K562 (cell line): ENCODE measurements at regions not wholly inside any gene's neighbourhood (a gene's known extent, or its start where the extent isn't known, plus 50 kb on each side); places are given as distances from the start of the nearest gene placed in this dataset.

Experiments
- ATAC-seq: fragments of 200-7000 bp; cut with Tn5 transposase; 3 replicates; pipeline ENCODE4 v1.9.1; 2020; ENCODE audit warnings: moderate library complexity
- BruUV-seq: library from RNA; stranded (reverse); fragments of 400-500 nt; replicated peaks from 2 replicates; lab custom pipeline; 2021; lab: Mats Ljungman, UMichigan
- CTCF ChIA-PET: fragments of 300-600 bp; formaldehyde crosslinking; extraction: SDS; loops from one replicate; lab custom pipeline; 2021; ENCODE audit warnings: low intra/inter-chr PET ratio; lab: Yijun Ruan, JAX
- POLR2A ChIA-PET: fragments of 300-600, 350-650 bp; sonication (Branson Sonifier 250); formaldehyde crosslinking; extraction: SDS; loops from one replicate; lab custom pipeline; 2021; ENCODE audit warnings: antibody characterized with exemption, inconsistent platforms; lab: Yijun Ruan, JAX
- DNase-seq, 4 experiments: peaks; one replicate each; pipeline versions ENCODE4 v3.0.0 to v3.0.0-alpha.2; 2011 to 2018; ENCODE audit warnings: low spot score in 3 of 4, mixed read lengths in 3 of 4; ENCODE audit errors: extremely low read depth in 1 of 4
- FAIRE-seq: peaks from 2 replicates; lab custom pipeline; 2011; peaks lifted over from hg19 to GRCh38; lab: Jason Lieb, UNC
- H2AFZ ChIP-seq: 2 replicates; pipeline ENCODE4 v1.6.0; 2011; ENCODE audit warnings: low read depth, low read length, control low read depth, inconsistent platforms
- H3K27ac ChIP-seq: fragments of 200-600 bp; 3 replicates; pipeline ENCODE4 v1.8.0; 2011; ENCODE audit warnings: low read depth, mild to moderate bottlenecking, control low read depth, inconsistent platforms, low read length, moderate library complexity, mixed read lengths; ENCODE audit errors: extremely low read depth
- H3K27me3 ChIP-seq, 2 experiments: fragments of 300-600 bp in 1 of 2; 2 replicates in 1 of 2; 3 replicates in 1 of 2; pipeline versions ENCODE4 v1.6.0 to v1.8.0; 2011; ENCODE audit warnings: inconsistent platforms in 2 of 2, low read length in 2 of 2, mild to moderate bottlenecking in 1 of 2, mixed read lengths in 1 of 2, moderate library complexity in 1 of 2; ENCODE audit not compliant: control insufficient read depth in 2 of 2, insufficient read depth in 2 of 2
- H3K36me3 ChIP-seq: fragments of 300-600 bp; 3 replicates; pipeline ENCODE4 v1.8.0; 2011; ENCODE audit warnings: mild to moderate bottlenecking, low read length, inconsistent platforms; ENCODE audit not compliant: control insufficient read depth, insufficient read depth
- H3K4me1 ChIP-seq, 2 experiments: fragments of 200-600 bp in 1 of 2; replicated peaks in 1 of 2; 2 replicates in 1 of 2; 3 replicates in 1 of 2; pipeline versions ENCODE4 v1.5.1 to v1.8.0; 2011; ENCODE audit warnings: inconsistent platforms in 2 of 2, low read length in 2 of 2, mild to moderate bottlenecking in 1 of 2, mixed read lengths in 1 of 2, moderate library complexity in 1 of 2; ENCODE audit not compliant: control insufficient read depth in 2 of 2, insufficient read depth in 2 of 2
- H3K4me2 ChIP-seq: 2 replicates; pipeline ENCODE4 v1.6.1; 2011; ENCODE audit warnings: low read length, control low read depth, inconsistent platforms, mixed read lengths; ENCODE audit not compliant: insufficient read depth
- H3K4me3 ChIP-seq: fragments of 200-600 bp; sonication (generic), shearing (Covaris generic); 2 replicates; pipeline ENCODE4 v1.5.1; 2016; ENCODE audit warnings: control low read depth, inconsistent platforms
- H3K79me2 ChIP-seq: fragments of 200-600 bp; 3 replicates; pipeline ENCODE4 v1.8.0; 2011; ENCODE audit warnings: low read length, inconsistent platforms; ENCODE audit not compliant: control insufficient read depth, insufficient read depth
- H3K9ac ChIP-seq, 2 experiments: 2 replicates each; pipeline versions ENCODE4 v1.6.0 to v1.6.1; 2011; ENCODE audit warnings: low read depth in 2 of 2, low read length in 2 of 2, control low read depth in 1 of 2, inconsistent platforms in 1 of 2, mild to moderate bottlenecking in 1 of 2, mixed read lengths in 1 of 2; ENCODE audit not compliant: insufficient read depth in 1 of 2
- H3K9me1 ChIP-seq: one replicate; pipeline ENCODE4 v1.6.0; 2011; ENCODE audit warnings: inconsistent platforms, mild to moderate bottlenecking, low read length, moderate library complexity; ENCODE audit not compliant: control insufficient read depth, insufficient read depth
- H3K9me3 ChIP-seq: replicated peaks from 2 replicates; pipeline ENCODE4 v1.5.1; 2011; ENCODE audit warnings: low read depth, low read length, inconsistent platforms; ENCODE audit not compliant: control insufficient read depth, insufficient read depth
- H4K20me1 ChIP-seq: replicated peaks from 2 replicates; pipeline ENCODE4 v1.6.1; 2011; ENCODE audit warnings: low read length, inconsistent platforms, mixed read lengths; ENCODE audit not compliant: control insufficient read depth, insufficient read depth
- BRD9 ChIP-seq: fragments of 450-650 bp; IDR thresholded peaks from 2 replicates; pipeline ENCODE4 v1.6.1; 2018; ENCODE audit warnings: low read depth; ENCODE audit not compliant: partially characterized antibody
- FOXM1 ChIP-seq, 2 experiments: fragments of 450-650 bp in 1 of 2; sonication (generic) in 1 of 2; formaldehyde crosslinking in 1 of 2; IDR thresholded peaks; 2 replicates each; pipeline versions ENCODE4 v1.6.1 to v1.9.0; 2017 to 2022; ENCODE audit warnings: low read depth in 2 of 2, mild to moderate bottlenecking in 2 of 2, missing genetic modification reagents in 1 of 2, moderate library complexity in 1 of 2
- GATAD2A ChIP-seq: fragments of 450-650 bp; IDR thresholded peaks from 2 replicates; pipeline ENCODE4 v1.6.1; 2017
- HNRNPH1 ChIP-seq: fragments of 200-400 bp; formaldehyde crosslinking; optimal IDR thresholded peaks from 2 replicates; pipeline ENCODE3; 2017; ENCODE audit warnings: low read depth, mild to moderate bottlenecking, low read length, moderate library complexity
- IFI16 ChIP-seq: fragments of 250-450 bp; sonication (Bioruptor Pico); IDR thresholded peaks from 2 replicates; pipeline ENCODE4 v2.1.2; 2022; ENCODE audit warnings: mild to moderate bottlenecking, inconsistent platforms
- JUND ChIP-seq, 2 experiments: IDR thresholded peaks; 2 replicates in 1 of 2; 3 replicates in 1 of 2; pipeline ENCODE4 v1.6.1; 2011; ENCODE audit warnings: borderline replicate concordance in 2 of 2, low read depth in 2 of 2, low read length in 2 of 2, improper control_type of control experiment in 1 of 2, missing biosample characterization in 1 of 2, missing genetic modification characterization in 1 of 2, missing genetic modification reagents in 1 of 2
- KLF1 ChIP-seq: fragments of 450-650 bp; IDR thresholded peaks from 2 replicates; pipeline ENCODE4 v1.6.1; 2016; ENCODE audit warnings: missing genetic modification characterization, missing compliant biosample characterization
- NFATC3 ChIP-seq: fragments of 450-650 bp; IDR thresholded peaks from 2 replicates; pipeline ENCODE4 v1.6.1; 2017; ENCODE audit warnings: mild to moderate bottlenecking
- SREBF1 ChIP-seq: fragments of 150-350 bp; IDR thresholded peaks from 2 replicates; pipeline ENCODE4 v1.6.1; 2014; ENCODE audit warnings: antibody characterized with exemption, low read depth, low read length, borderline replicate concordance
- TCF3 ChIP-seq: sonication (generic); formaldehyde crosslinking; IDR thresholded peaks from 2 replicates; pipeline ENCODE4 v1.4.0; 2020; ENCODE audit warnings: mild to moderate bottlenecking, missing genetic modification reagents
- TEAD1 ChIP-seq, 2 experiments: fragments of 450-650 bp in 1 of 2; sonication (generic) in 1 of 2; formaldehyde crosslinking; IDR thresholded peaks; 2 replicates each; pipeline versions ENCODE4 v1.4.0 to v1.8.0; 2020 to 2022; ENCODE audit warnings: mild to moderate bottlenecking in 2 of 2, missing genetic modification reagents in 1 of 2
- ZNF561 ChIP-seq: fragments of 450-650 bp; formaldehyde crosslinking; conservative IDR thresholded peaks from 2 replicates; pipeline ENCODE4 v1.4.0; 2020; ENCODE audit warnings: mild to moderate bottlenecking, moderate library complexity
- ZNF644 ChIP-seq: fragments of 200-800 bp; sonication (Bioruptor generic); IDR thresholded peaks from 2 replicates; pipeline ENCODE4 v1.6.1; 2016; ENCODE audit warnings: low read depth, missing genetic modification characterization, missing compliant biosample characterization
- WGBS: fragments of 100-300 bp; shearing (Covaris generic); methylation state at CpG from one replicate; pipeline ENCODE4 v1.1.6; 2016; ENCODE audit warnings: low coverage, mixed read lengths; ENCODE audit not compliant: insufficient coverage; ENCODE audit errors: missing lambda C conversion rate; 5-methylcytosine and 5-hydroxymethylcytosine counted together
- in situ Hi-C: fragments of 300-500 bp; cut with MboI; formaldehyde crosslinking; loops from 4 replicates; pipeline ENCODE4 v1.15.0; 2018; ENCODE audit warnings: inconsistent platforms, mixed read lengths
- intact Hi-C: fragments of 100-400 bp; cut with micrococcal nuclease; formaldehyde crosslinking; loops from 2 replicates; pipeline ENCODE4 v1.14.2; 2022
- TF ChIP-seq, protein P1 (sequence below), 3 experiments: fragments of 200-800 bp in 1 of 3; sonication (Bioruptor generic) in 1 of 3; sonication (generic) in 1 of 3; formaldehyde crosslinking in 1 of 3; IDR thresholded peaks; 2 replicates each; pipeline versions ENCODE4 v1.6.1 to v1.8.0; 2016 to 2022; ENCODE audit warnings: mild to moderate bottlenecking in 2 of 3, missing compliant biosample characterization in 2 of 3, missing genetic modification characterization in 2 of 3, missing genetic modification reagents in 1 of 3
- TF ChIP-seq, protein P2 (sequence below): fragments of 250-450 bp; sonication (Bioruptor Pico); IDR thresholded peaks from 2 replicates; pipeline ENCODE4 v1.4.0; 2020; ENCODE audit warnings: borderline replicate concordance
- TF ChIP-seq, protein P3 (sequence below): sonication (generic); formaldehyde crosslinking; IDR thresholded peaks from 2 replicates; pipeline ENCODE4 v1.8.0; 2022; ENCODE audit warnings: mild to moderate bottlenecking, missing genetic modification reagents
- TF ChIP-seq, protein P4 (sequence below): sonication (generic); formaldehyde crosslinking; IDR thresholded peaks from 2 replicates; pipeline ENCODE4 v1.8.1; 2023; ENCODE audit warnings: mild to moderate bottlenecking, missing genetic modification reagents

DNA sequence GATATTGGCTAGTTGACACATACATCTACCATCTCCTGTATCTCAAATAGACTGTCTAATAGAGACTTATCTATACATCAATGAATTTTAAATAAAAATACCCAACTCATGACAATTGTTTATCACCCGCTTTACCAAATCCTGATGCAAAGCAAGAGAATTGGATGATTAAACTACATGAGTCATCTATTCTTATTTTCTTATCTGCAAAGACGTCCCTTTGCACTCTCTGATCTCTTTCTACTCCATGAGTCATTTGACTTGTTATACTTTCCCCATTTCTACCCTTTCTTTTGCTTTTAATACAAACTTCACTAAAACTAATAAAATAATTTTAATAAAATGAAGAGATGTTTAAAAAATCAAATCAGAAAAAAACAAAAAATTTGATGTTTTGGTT lies 261.7 kb upstream of the MAP2 start:
- WGBS = 7% methylated on average over 2 of the region's 2 CpGs
- H3K9ac ChIP-seq = no peak overlapping the region
- no peak overlapping the region for H2AFZ ChIP-seq
- H3K36me3 ChIP-seq = no peaks in the 10 kb centered on the region
- H3K27ac ChIP-seq = no peak overlapping the region
- in situ Hi-C loops (no loop called here), intact Hi-C loops (no loop called here)
- H3K79me2 ChIP-seq = no peaks in the 10 kb centered on the region
- DNase-seq (no peak), FAIRE-seq (no peak), ATAC-seq (no peak)
- no peaks in the 10 kb centered on the region for H3K4me1 ChIP-seq
- no TSS peak for BruUV-seq
- ChIA-PET CTCF (no interaction called here), POLR2A (no interaction called here)
- no peaks in the 10 kb centered on the region for H3K9me3 ChIP-seq
- H4K20me1 ChIP-seq = no peaks in the 10 kb centered on the region
- no peaks in the 10 kb centered on the region for H3K9me1 ChIP-seq
- H3K27me3 ChIP-seq = no peaks in the 10 kb centered on the region
- no peak overlapping the region for H3K4me3 ChIP-seq
- H3K4me2 ChIP-seq = no peak overlapping the region
- TF ChIP-seq IFI16 (CRISPR knock-in tag) = no peak
- TF ChIP-seq JUND (IDR thresholded peaks at IDR 0.05; ENCODE audit: borderline replicate concordance, low read depth, low read length) = no peak
- TF ChIP-seq JUND (tag; IDR thresholded peaks at IDR 0.05; ENCODE audit: borderline replicate concordance, low read depth, low read length) = no peak
- no peak for TF ChIP-seq FOXM1 (IDR thresholded peaks at IDR 0.05; ENCODE audit: low read depth)
- TF ChIP-seq FOXM1 (CRISPR knock-in tag; IDR thresholded peaks at IDR 0.05; ENCODE audit: low read depth) = no peak
- TF ChIP-seq, protein P1, sequence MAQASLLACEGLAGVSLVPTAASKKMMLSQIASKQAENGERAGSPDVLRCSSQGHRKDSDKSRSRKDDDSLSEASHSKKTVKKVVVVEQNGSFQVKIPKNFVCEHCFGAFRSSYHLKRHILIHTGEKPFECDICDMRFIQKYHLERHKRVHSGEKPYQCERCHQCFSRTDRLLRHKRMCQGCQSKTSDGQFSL (CRISPR knock-in tag; IDR thresholded peaks at IDR 0.05) = no peak
- TF ChIP-seq, protein P1 (tag; IDR thresholded peaks at IDR 0.05) = no peak
- no peak for TF ChIP-seq SREBF1
- no peak for TF ChIP-seq KLF1
- no peak for TF ChIP-seq NFATC3
- TF ChIP-seq, protein P2, sequence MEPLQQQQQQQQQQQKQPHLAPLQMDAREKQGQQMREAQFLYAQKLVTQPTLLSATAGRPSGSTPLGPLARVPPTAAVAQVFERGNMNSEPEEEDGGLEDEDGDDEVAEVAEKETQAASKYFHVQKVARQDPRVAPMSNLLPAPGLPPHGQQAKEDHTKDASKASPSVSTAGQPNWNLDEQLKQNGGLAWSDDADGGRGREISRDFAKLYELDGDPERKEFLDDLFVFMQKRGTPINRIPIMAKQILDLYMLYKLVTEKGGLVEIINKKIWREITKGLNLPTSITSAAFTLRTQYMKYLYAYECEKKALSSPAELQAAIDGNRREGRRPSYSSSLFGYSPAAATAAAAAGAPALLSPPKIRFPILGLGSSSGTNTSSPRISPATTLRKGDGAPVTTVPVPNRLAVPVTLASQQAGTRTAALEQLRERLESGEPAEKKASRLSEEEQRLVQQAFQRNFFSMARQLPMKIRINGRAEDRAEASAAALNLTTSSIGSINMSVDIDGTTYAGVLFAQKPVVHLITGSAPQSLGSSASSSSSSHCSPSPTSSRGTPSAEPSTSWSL (CRISPR knock-in tag) = no peak
- no peak for TF ChIP-seq BRD9
- no peak for TF ChIP-seq ZNF644 (tag)
- TF ChIP-seq, protein P3, sequence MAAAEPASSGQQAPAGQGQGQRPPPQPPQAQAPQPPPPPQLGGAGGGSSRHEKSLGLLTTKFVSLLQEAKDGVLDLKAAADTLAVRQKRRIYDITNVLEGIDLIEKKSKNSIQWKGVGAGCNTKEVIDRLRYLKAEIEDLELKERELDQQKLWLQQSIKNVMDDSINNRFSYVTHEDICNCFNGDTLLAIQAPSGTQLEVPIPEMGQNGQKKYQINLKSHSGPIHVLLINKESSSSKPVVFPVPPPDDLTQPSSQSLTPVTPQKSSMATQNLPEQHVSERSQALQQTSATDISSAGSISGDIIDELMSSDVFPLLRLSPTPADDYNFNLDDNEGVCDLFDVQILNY (CRISPR knock-in tag) = no peak
- TF ChIP-seq, protein P4, sequence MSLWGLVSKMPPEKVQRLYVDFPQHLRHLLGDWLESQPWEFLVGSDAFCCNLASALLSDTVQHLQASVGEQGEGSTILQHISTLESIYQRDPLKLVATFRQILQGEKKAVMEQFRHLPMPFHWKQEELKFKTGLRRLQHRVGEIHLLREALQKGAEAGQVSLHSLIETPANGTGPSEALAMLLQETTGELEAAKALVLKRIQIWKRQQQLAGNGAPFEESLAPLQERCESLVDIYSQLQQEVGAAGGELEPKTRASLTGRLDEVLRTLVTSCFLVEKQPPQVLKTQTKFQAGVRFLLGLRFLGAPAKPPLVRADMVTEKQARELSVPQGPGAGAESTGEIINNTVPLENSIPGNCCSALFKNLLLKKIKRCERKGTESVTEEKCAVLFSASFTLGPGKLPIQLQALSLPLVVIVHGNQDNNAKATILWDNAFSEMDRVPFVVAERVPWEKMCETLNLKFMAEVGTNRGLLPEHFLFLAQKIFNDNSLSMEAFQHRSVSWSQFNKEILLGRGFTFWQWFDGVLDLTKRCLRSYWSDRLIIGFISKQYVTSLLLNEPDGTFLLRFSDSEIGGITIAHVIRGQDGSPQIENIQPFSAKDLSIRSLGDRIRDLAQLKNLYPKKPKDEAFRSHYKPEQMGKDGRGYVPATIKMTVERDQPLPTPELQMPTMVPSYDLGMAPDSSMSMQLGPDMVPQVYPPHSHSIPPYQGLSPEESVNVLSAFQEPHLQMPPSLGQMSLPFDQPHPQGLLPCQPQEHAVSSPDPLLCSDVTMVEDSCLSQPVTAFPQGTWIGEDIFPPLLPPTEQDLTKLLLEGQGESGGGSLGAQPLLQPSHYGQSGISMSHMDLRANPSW (CRISPR knock-in tag) = no peak
- TF ChIP-seq HNRNPH1 = no peak
- no peak for TF ChIP-seq TCF3 (CRISPR knock-in tag)
- TF ChIP-seq ZNF561 (CRISPR knock-in tag) = no peak
- TF ChIP-seq GATAD2A = no peak
- no peak for TF ChIP-seq TEAD1 (CRISPR knock-in tag; IDR thresholded peaks at IDR 0.05)
